SK-N-SH (cell line): ENCODE measurements at regions not wholly inside any gene's neighbourhood (a gene's known extent, or its start where the extent isn't known, plus 50 kb on each side); places are given as distances from the start of the nearest gene placed in this dataset.

Experiments used
- CTCF ChIA-PET: fragments of 300-600, 350-600 bp; formaldehyde crosslinking; extraction: SDS; loops from one replicate; lab custom pipeline; 2021; lab: Yijun Ruan, JAX
- POLR2A ChIA-PET: fragments of 350-600 bp; sonication (Branson Sonifier 250); formaldehyde crosslinking; extraction: SDS; loops from one replicate; lab custom pipeline; 2020; ENCODE audit warnings: antibody characterized with exemption, inconsistent platforms; lab: Yijun Ruan, JAX
- DNase-seq: peaks from one replicate; pipeline ENCODE4 v3.0.0; 2012
- H2AFZ ChIP-seq: fragments of 200-600 bp; sonication (generic); 2 replicates; pipeline ENCODE4 v1.8.1; 2016; ENCODE audit warnings: antibody characterized with exemption, mild to moderate bottlenecking, low read depth
- H3F3A ChIP-seq: fragments of 200-600 bp; sonication (generic); replicated peaks from 2 replicates; pipeline ENCODE3; 2016; ENCODE audit warnings: antibody characterized with exemption, mild to moderate bottlenecking; ENCODE audit not compliant: insufficient read depth
- H3K27ac ChIP-seq, 2 experiments: fragments of 200-500 bp in 1 of 2; fragments of 200-600 bp in 1 of 2; sonication (Bioruptor generic) in 1 of 2; sonication (generic), shearing (Covaris generic) in 1 of 2; 2 replicates each; pipeline versions ENCODE4 v1.5.1 to v1.6.1; 2014 to 2016; ENCODE audit warnings: low read depth in 2 of 2, inconsistent platforms in 1 of 2, low read length in 1 of 2, mild to moderate bottlenecking in 1 of 2, mixed read lengths in 1 of 2
- H3K27me3 ChIP-seq: fragments of 200-600 bp; sonication (generic), shearing (Covaris generic); 2 replicates; pipeline ENCODE4 v1.6.1; 2016; ENCODE audit warnings: mixed run types; ENCODE audit not compliant: insufficient read depth
- H3K36me3 ChIP-seq, 2 experiments: fragments of 200-500 bp in 1 of 2; fragments of 200-600 bp in 1 of 2; sonication (Bioruptor generic) in 1 of 2; sonication (generic) in 1 of 2; replicated peaks in 1 of 2; 2 replicates each; pipeline versions ENCODE3 to v1.5.1; 2014 to 2016; ENCODE audit warnings: low read length in 1 of 2, mild to moderate bottlenecking in 1 of 2; ENCODE audit not compliant: insufficient read depth in 2 of 2, control insufficient read depth in 1 of 2
- H3K4me1 ChIP-seq, 2 experiments: fragments of 200-500 bp in 1 of 2; fragments of 200-600 bp in 1 of 2; sonication (Bioruptor generic) in 1 of 2; sonication (generic), shearing (Covaris generic) in 1 of 2; 2 replicates each; pipeline versions ENCODE4 v1.5.1 to v1.6.1; 2014 to 2016; ENCODE audit warnings: low read depth in 1 of 2, low read length in 1 of 2, mixed run types in 1 of 2; ENCODE audit not compliant: insufficient read depth in 2 of 2, control insufficient read depth in 1 of 2
- H3K4me2 ChIP-seq: fragments of 200-600 bp; sonication (generic), shearing (Covaris generic); 2 replicates; pipeline ENCODE4 v1.6.1; 2017; ENCODE audit warnings: mixed run types
- H3K4me3 ChIP-seq, 2 experiments: fragments of 200-500 bp in 1 of 2; fragments of 200-600 bp in 1 of 2; sonication (Bioruptor generic) in 1 of 2; sonication (generic), shearing (Covaris generic) in 1 of 2; 2 replicates each; pipeline versions ENCODE4 v1.5.1 to v1.8.1; 2014 to 2016; ENCODE audit warnings: low read depth in 2 of 2, inconsistent platforms in 1 of 2, low read length in 1 of 2, mild to moderate bottlenecking in 1 of 2, mixed read lengths in 1 of 2, moderate library complexity in 1 of 2
- H3K79me2 ChIP-seq: fragments of 200-600 bp; sonication (generic); 2 replicates; pipeline ENCODE4 v1.8.1; 2017; ENCODE audit warnings: mild to moderate bottlenecking; ENCODE audit not compliant: insufficient read depth
- H3K9ac ChIP-seq: fragments of 200-600 bp; sonication (generic); 2 replicates; pipeline ENCODE4 v1.6.1; 2017; ENCODE audit warnings: mixed run types
- H3K9me2 ChIP-seq: fragments of 200-600 bp; sonication (generic); 2 replicates; pipeline ENCODE4 v1.6.1; 2017; ENCODE audit warnings: mixed run types
- H3K9me3 ChIP-seq: fragments of 200-600 bp; sonication (generic); 2 replicates; pipeline ENCODE4 v1.6.1; 2017; ENCODE audit warnings: mixed run types, mild to moderate bottlenecking, moderate library complexity
- H4K20me1 ChIP-seq: fragments of 200-600 bp; sonication (generic); 2 replicates; pipeline ENCODE4 v1.6.1; 2017; ENCODE audit warnings: mild to moderate bottlenecking, mixed run types; ENCODE audit not compliant: insufficient read depth
- CHD2 ChIP-seq: fragments of 150-350 bp; IDR thresholded peaks from 2 replicates; pipeline ENCODE4 v1.6.1; 2018; ENCODE audit warnings: low read length; ENCODE audit not compliant: partially characterized antibody
- EP300 ChIP-seq, 2 experiments: IDR thresholded peaks; 2 replicates each; pipeline versions ENCODE4 v1.4.0 to v1.6.1; 2012; ENCODE audit warnings: borderline replicate concordance in 1 of 2, low read depth in 1 of 2, low read length in 1 of 2
- FOSL2 ChIP-seq: IDR thresholded peaks from 2 replicates; pipeline ENCODE4 v1.4.0; 2012; ENCODE audit warnings: low read depth, mild to moderate bottlenecking, moderate library complexity, borderline replicate concordance
- FOXJ3 ChIP-seq: sonication (generic); formaldehyde crosslinking; IDR thresholded peaks from 2 replicates; pipeline ENCODE4 v1.5.1; 2020; ENCODE audit warnings: mild to moderate bottlenecking, missing genetic modification reagents
- FOXM1 ChIP-seq: IDR thresholded peaks from 2 replicates; pipeline ENCODE4 v1.4.0; 2012; ENCODE audit warnings: low read depth, mild to moderate bottlenecking
- GATA2 ChIP-seq: sonication (generic); formaldehyde crosslinking; IDR thresholded peaks from 2 replicates; pipeline ENCODE4 v1.5.0; 2020; ENCODE audit warnings: mild to moderate bottlenecking, missing genetic modification reagents
- JUND ChIP-seq: IDR thresholded peaks from 2 replicates; pipeline ENCODE4 v1.4.0; 2012
- MEF2A ChIP-seq: IDR thresholded peaks from 2 replicates; pipeline ENCODE4 v1.4.0; 2012; ENCODE audit warnings: low read depth, borderline replicate concordance
- MXI1 ChIP-seq: IDR thresholded peaks from 2 replicates; pipeline ENCODE4 v1.6.1; 2012; ENCODE audit warnings: mild to moderate bottlenecking, low read depth, low read length, improper control_type of control experiment
- NRF1 ChIP-seq: IDR thresholded peaks from 2 replicates; pipeline ENCODE4 v1.6.1; 2012; ENCODE audit warnings: low read depth, mild to moderate bottlenecking, low read length
- POLR2AphosphoS5 ChIP-seq: IDR thresholded peaks from 2 replicates; pipeline ENCODE4 v1.6.1; 2012; ENCODE audit warnings: low read depth, low read length
- RAD21 ChIP-seq: IDR thresholded peaks from 2 replicates; pipeline ENCODE4 v1.6.1; 2012; ENCODE audit warnings: mild to moderate bottlenecking, low read length
- RCOR1 ChIP-seq: fragments of 150-350 bp; IDR thresholded peaks from 2 replicates; pipeline ENCODE4 v1.6.1; 2017; ENCODE audit warnings: antibody characterized with exemption, low read length
- RXRA ChIP-seq: IDR thresholded peaks from 2 replicates; pipeline ENCODE4 v1.4.0; 2012; ENCODE audit warnings: low read depth, mild to moderate bottlenecking, borderline replicate concordance
- SIN3A ChIP-seq: IDR thresholded peaks from 2 replicates; pipeline ENCODE4 v1.6.1; 2012; ENCODE audit warnings: low read depth, mild to moderate bottlenecking, low read length, moderate library complexity, borderline replicate concordance
- SMC3 ChIP-seq: IDR thresholded peaks from 2 replicates; pipeline ENCODE4 v1.6.1; 2012; ENCODE audit warnings: low read depth, low read length, improper control_type of control experiment
- TEAD4 ChIP-seq: IDR thresholded peaks from 2 replicates; pipeline ENCODE4 v1.4.0; 2012; ENCODE audit warnings: mild to moderate bottlenecking, borderline replicate concordance; ENCODE audit not compliant: insufficient read depth
- YY1 ChIP-seq: IDR thresholded peaks from 2 replicates; pipeline ENCODE4 v1.4.0; 2012; ENCODE audit warnings: low read depth, mild to moderate bottlenecking
- WGBS: methylation state at CpG from one replicate; pipeline ENCODE4 v1.1.6; 2017; ENCODE audit warnings: low lambda C conversion rate; 5-methylcytosine and 5-hydroxymethylcytosine counted together
- TF ChIP-seq, protein P1 (sequence below): IDR thresholded peaks from 2 replicates; pipeline ENCODE4 v1.6.1; 2012; ENCODE audit warnings: mild to moderate bottlenecking, low read depth, low read length, moderate library complexity
- TF ChIP-seq, protein P2 (sequence below): IDR thresholded peaks from 2 replicates; pipeline ENCODE4 v1.4.0; 2012; ENCODE audit warnings: low read depth
- TF ChIP-seq, protein P3 (sequence below): fragments of 150-350 bp; IDR thresholded peaks from 2 replicates; pipeline ENCODE4 v1.6.1; 2017; ENCODE audit warnings: antibody characterized with exemption, low read length, low read depth, borderline replicate concordance
- TF ChIP-seq, protein P4 (sequence below): fragments of 150-350 bp; IDR thresholded peaks from 2 replicates; pipeline ENCODE4 v1.6.1; 2016; ENCODE audit warnings: mild to moderate bottlenecking, low read depth, low read length

DNA sequence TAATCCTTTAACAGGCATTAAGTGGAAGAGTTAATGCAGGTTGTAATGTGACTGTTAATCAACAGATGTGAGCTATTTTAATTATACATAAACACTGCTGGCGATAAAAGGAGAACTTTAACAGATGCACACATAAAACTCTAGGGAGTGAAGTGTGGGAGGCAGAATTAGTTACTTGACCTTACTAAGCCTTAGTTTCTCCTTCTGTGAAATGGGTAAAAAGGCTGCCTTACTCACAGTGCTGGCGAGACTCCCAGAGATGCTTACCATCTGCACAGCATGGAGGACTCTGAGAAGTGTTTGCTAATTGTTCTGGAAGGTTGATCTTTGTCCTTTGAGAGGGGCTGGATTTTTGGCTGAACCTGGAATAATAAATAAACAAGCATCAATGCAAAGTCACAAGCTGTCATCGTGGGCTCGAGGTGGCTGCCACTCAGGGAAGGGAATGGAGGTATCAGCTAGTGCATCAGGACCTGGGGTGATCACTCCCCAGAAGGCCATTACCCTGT, 58.6 kb upstream of the MPEG1 start:
- Histone ChIP-seq H3K9ac (no peak overlapping the region), H3K27me3 (peaks cover 11% of the 10 kb centered on the region; the same call in 1 of the 2 replicates), H3K27ac (no peak overlapping the region), H3K4me3 (no peak overlapping the region), H3F3A (no peaks in the 10 kb centered on the region), H4K20me1 (no peaks in the 10 kb centered on the region)
- no peak for DNase-seq
- TF ChIP-seq JUND (no peak), TEAD4 (no peak), FOXJ3 (CRISPR knock-in tag) (no peak), SIN3A (no peak), POLR2AphosphoS5 (no peak), MXI1 (no peak), RXRA (no peak), RCOR1 (no peak), RAD21 (no peak), GATA2 (no peak), SMC3 (no peak)
- TF ChIP-seq, protein P1, sequence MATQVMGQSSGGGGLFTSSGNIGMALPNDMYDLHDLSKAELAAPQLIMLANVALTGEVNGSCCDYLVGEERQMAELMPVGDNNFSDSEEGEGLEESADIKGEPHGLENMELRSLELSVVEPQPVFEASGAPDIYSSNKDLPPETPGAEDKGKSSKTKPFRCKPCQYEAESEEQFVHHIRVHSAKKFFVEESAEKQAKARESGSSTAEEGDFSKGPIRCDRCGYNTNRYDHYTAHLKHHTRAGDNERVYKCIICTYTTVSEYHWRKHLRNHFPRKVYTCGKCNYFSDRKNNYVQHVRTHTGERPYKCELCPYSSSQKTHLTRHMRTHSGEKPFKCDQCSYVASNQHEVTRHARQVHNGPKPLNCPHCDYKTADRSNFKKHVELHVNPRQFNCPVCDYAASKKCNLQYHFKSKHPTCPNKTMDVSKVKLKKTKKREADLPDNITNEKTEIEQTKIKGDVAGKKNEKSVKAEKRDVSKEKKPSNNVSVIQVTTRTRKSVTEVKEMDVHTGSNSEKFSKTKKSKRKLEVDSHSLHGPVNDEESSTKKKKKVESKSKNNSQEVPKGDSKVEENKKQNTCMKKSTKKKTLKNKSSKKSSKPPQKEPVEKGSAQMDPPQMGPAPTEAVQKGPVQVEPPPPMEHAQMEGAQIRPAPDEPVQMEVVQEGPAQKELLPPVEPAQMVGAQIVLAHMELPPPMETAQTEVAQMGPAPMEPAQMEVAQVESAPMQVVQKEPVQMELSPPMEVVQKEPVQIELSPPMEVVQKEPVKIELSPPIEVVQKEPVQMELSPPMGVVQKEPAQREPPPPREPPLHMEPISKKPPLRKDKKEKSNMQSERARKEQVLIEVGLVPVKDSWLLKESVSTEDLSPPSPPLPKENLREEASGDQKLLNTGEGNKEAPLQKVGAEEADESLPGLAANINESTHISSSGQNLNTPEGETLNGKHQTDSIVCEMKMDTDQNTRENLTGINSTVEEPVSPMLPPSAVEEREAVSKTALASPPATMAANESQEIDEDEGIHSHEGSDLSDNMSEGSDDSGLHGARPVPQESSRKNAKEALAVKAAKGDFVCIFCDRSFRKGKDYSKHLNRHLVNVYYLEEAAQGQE: no peak
- TF ChIP-seq, protein P2, sequence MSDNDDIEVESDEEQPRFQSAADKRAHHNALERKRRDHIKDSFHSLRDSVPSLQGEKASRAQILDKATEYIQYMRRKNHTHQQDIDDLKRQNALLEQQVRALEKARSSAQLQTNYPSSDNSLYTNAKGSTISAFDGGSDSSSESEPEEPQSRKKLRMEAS: no peak
- TF ChIP-seq, all 33 proteins: peak for 0
- no peaks in the 10 kb centered on the region for H3K4me1 ChIP-seq
- WGBS: 5% methylated on average over 4 of the region's 4 CpGs
- no peak overlapping the region for H2AFZ ChIP-seq
- H3K9me2 ChIP-seq: no peaks in the 10 kb centered on the region
- H3K36me3 ChIP-seq: no peaks in the 10 kb centered on the region
- ChIA-PET POLR2A (no interaction called here), CTCF (interaction anchor here (1.5 kb wide), 1 partner anchor 99 kb away, joined by 3 read pairs; the partner anchor contains the start of gene DTX4)
- no peaks in the 10 kb centered on the region for H3K79me2 ChIP-seq
- no peak overlapping the region for H3K4me2 ChIP-seq
- no peaks in the 10 kb centered on the region for H3K9me3 ChIP-seq

DNA sequence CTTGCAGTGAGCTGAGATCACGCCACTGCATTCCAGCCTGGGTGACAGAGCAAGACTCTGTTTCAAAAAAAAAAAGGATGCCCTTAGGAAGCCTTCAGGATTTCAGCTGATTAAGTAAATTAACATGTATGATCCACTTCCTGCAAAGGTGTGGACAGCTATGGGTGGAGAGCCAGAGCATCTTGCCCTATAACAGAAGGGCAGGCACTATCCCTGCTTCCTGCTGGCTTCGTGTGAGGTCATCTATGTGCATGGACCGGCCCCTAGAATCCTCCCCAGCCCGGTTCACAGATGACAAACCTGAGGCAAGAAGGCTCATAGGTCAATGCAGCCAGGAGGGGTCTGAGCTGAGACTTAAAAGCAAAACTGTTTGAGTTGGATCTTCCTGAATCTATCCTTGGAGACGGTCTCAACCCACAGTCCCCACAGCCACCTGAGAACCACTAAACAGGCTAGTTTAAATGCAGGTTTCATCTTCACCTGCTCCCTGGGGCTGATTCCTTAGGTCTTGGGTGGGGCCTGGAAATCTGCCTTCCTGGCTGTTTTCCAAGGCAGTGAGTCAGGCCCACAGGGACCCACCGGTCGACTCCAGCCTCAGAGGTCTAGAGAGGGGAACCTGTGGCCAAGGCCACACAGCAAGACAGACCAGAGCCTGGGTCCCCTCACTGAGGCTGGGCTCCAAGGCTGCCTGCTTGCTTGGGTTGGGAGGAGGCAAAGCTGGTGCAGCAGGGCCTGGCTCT, 55.2 kb upstream of the MPEG1 start:
- Histone ChIP-seq H2AFZ (no peak overlapping the region), H3F3A (no peaks in the 10 kb centered on the region), H3K79me2 (no peaks in the 10 kb centered on the region), H3K9me3 (no peaks in the 10 kb centered on the region), H3K27ac (no peak overlapping the region), H3K4me3 (no peak overlapping the region), H3K9me2 (no peaks in the 10 kb centered on the region), H3K27me3 (peaks cover 15% of the 10 kb centered on the region; the same call in 1 of the 2 replicates), H3K4me2 (no peak overlapping the region), H3K9ac (no peak overlapping the region), H3K4me1 (no peaks in the 10 kb centered on the region), H4K20me1 (no peaks in the 10 kb centered on the region), H3K36me3 (no peaks in the 10 kb centered on the region)
- no peak for DNase-seq
- ChIA-PET CTCF (no interaction called here), POLR2A (no interaction called here)
- 16% methylated on average over 5 of the region's 7 CpGs for WGBS
- TF ChIP-seq, protein P3, sequence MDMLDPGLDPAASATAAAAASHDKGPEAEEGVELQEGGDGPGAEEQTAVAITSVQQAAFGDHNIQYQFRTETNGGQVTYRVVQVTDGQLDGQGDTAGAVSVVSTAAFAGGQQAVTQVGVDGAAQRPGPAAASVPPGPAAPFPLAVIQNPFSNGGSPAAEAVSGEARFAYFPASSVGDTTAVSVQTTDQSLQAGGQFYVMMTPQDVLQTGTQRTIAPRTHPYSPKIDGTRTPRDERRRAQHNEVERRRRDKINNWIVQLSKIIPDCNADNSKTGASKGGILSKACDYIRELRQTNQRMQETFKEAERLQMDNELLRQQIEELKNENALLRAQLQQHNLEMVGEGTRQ: no peak
- TF ChIP-seq MEF2A: no peak
- no peak for TF ChIP-seq GATA2
- TF ChIP-seq, protein P4, sequence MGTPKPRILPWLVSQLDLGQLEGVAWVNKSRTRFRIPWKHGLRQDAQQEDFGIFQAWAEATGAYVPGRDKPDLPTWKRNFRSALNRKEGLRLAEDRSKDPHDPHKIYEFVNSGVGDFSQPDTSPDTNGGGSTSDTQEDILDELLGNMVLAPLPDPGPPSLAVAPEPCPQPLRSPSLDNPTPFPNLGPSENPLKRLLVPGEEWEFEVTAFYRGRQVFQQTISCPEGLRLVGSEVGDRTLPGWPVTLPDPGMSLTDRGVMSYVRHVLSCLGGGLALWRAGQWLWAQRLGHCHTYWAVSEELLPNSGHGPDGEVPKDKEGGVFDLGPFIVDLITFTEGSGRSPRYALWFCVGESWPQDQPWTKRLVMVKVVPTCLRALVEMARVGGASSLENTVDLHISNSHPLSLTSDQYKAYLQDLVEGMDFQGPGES: no peak
- TF ChIP-seq MXI1: no peak
- TF ChIP-seq YY1: no peak
- TF ChIP-seq FOSL2: no peak
- TF ChIP-seq CHD2: no peak
- TF ChIP-seq POLR2AphosphoS5: no peak
- TF ChIP-seq SIN3A: no peak
- TF ChIP-seq NRF1: no peak
- no peak for TF ChIP-seq EP300 (IDR thresholded peaks at IDR 0.05; ENCODE audit: borderline replicate concordance in 1 of 2, low read depth in 1 of 2, low read length in 1 of 2)
- no peak for TF ChIP-seq FOXM1
- TF ChIP-seq SMC3: no peak
